GM18520 (cell line): ENCODE measurements at regions not wholly inside any gene's neighbourhood (a gene's known extent, or its start where the extent isn't known, plus 50 kb on each side); places are given as distances from the start of the nearest gene placed in this dataset.
"Not testable (repeated sequence)": the region's sequence is repeated elsewhere in the genome, so short reads cannot be mapped to it uniquely, and the experiment has no call there.

Experiments
- ATAC-seq: cut with Tn5 transposase; IDR thresholded peaks from one replicate; pipeline ENCODE4 v1.9.1; 2021; ENCODE audit not compliant: unreplicated experiment

GRCh38 chr3:94587291-94587690 is 524.4 kb downstream of the NSUN3 start:
- ATAC-seq = no peak

- no peak for ATAC-seq
These were observed 530.8 kb downstream of the NSUN3 start for GRCh38 chr3:94593526-94594150.

GRCh38 chr3:94596141-94596540 is 533.3 kb downstream of the NSUN3 start:
- no peak for ATAC-seq

- ATAC-seq = peak; percentile 79
These were observed 534.2 kb downstream of the NSUN3 start for GRCh38 chr3:94596887-94597566.

- ATAC-seq = no peak
These were observed 544.9 kb downstream of the NSUN3 start for GRCh38 chr3:94607778-94608177.

GRCh38 chr3:94609908-94610307 is 547.0 kb downstream of the NSUN3 start:
- no peak for ATAC-seq

GRCh38 chr3:94611596-94611995 is 548.7 kb downstream of the NSUN3 start:
- ATAC-seq = no peak

- no peak for ATAC-seq
These were observed 549.8 kb downstream of the NSUN3 start for GRCh38 chr3:94612631-94613030.

- ATAC-seq = no peak
These were observed 551.3 kb downstream of the NSUN3 start for GRCh38 chr3:94614192-94614591.

- ATAC-seq = no peak
These were observed 552.6 kb downstream of the NSUN3 start for GRCh38 chr3:94615275-94616065.

GRCh38 chr3:94616833-94617232 is 554.0 kb downstream of the NSUN3 start:
- ATAC-seq = no peak

- no peak for ATAC-seq
These were observed 554.5 kb downstream of the NSUN3 start for GRCh38 chr3:94617312-94617711.

- ATAC-seq = no peak
These were observed 556.8 kb downstream of the NSUN3 start for GRCh38 chr3:94619643-94620042.

GRCh38 chr3:94626573-94626972 is 563.7 kb downstream of the NSUN3 start:
- no peak for ATAC-seq

GRCh38 chr3:94627689-94628088 is 564.8 kb downstream of the NSUN3 start:
- no peak for ATAC-seq

GRCh38 chr3:94643400-94643799 is 580.5 kb downstream of the NSUN3 start:
- ATAC-seq = no peak

GRCh38 chr3:94645790-94646189 is 582.9 kb downstream of the NSUN3 start:
- ATAC-seq = no peak

- no peak for ATAC-seq
These were observed 584.3 kb downstream of the NSUN3 start for GRCh38 chr3:94647131-94647530.

- not testable (repeated sequence) for ATAC-seq
These were observed 585.7 kb downstream of the NSUN3 start for GRCh38 chr3:94648270-94649180.

GRCh38 chr3:94654096-94654495 is 591.2 kb downstream of the NSUN3 start:
- ATAC-seq = no peak

GRCh38 chr3:94665922-94666321 is 603.1 kb downstream of the NSUN3 start:
- ATAC-seq = no peak
